Caco-2 (cell line): ENCODE measurements at regions not wholly inside any gene's neighbourhood (a gene's known extent, or its start where the extent isn't known, plus 50 kb on each side); places are given as distances from the start of the nearest gene placed in this dataset.
"Not testable (repeated sequence)": the region's sequence is repeated elsewhere in the genome, so short reads cannot be mapped to it uniquely, and the experiment has no call there.

Source experiments
- BruUV-seq: library from RNA; stranded (reverse); fragments of 400-500 nt; replicated peaks from 2 replicates; lab custom pipeline; 2021; lab: Mats Ljungman, UMichigan
- CTCF ChIA-PET: fragments of 300-600 bp; sonication (Branson Sonifier 250); formaldehyde crosslinking; loops from one replicate; lab custom pipeline; 2022; ENCODE audit warnings: antibody characterized with exemption; lab: Charles Lee
- POLR2A ChIA-PET: fragments of 300-600 bp; sonication (Branson Sonifier 250); formaldehyde crosslinking; loops from one replicate; lab custom pipeline; 2022; ENCODE audit warnings: antibody characterized with exemption; lab: Charles Lee
- DNase-seq, 2 experiments: peaks; one replicate each; pipeline versions ENCODE4 v3.0.0 to v3.0.0-alpha.2; 2020 to 2022
- H3K27me3 ChIP-seq: replicated peaks from 2 replicates; pipeline ENCODE4 v1.6.0; 2011; ENCODE audit warnings: low read length; ENCODE audit not compliant: control insufficient read depth, insufficient read depth
- H3K36me3 ChIP-seq: 2 replicates; pipeline ENCODE4 v1.5.1; 2011; ENCODE audit warnings: low read length; ENCODE audit not compliant: control insufficient read depth, insufficient read depth
- H3K4me1 ChIP-seq: fragments of 250-450 bp; sonication (Bioruptor Pico); 2 replicates; pipeline ENCODE4 v1.5.1; 2020; ENCODE audit warnings: mild to moderate bottlenecking
- H3K4me3 ChIP-seq: 2 replicates; pipeline ENCODE4 v1.5.1; 2011; ENCODE audit warnings: low read depth, mild to moderate bottlenecking, control low read depth, low read length
- H3K9me3 ChIP-seq: fragments of 250-450 bp; sonication (Bioruptor Pico); 2 replicates; pipeline ENCODE4 v1.5.1; 2020; ENCODE audit warnings: mild to moderate bottlenecking, moderate library complexity
- H3K27ac Mint-ChIP-seq: one replicate; pipeline ENCODE4 v1.8.0; 2022; ENCODE audit warnings: mixed read lengths; ENCODE audit not compliant: unreplicated experiment
- H3K27me3 Mint-ChIP-seq: one replicate; pipeline ENCODE4 v1.8.0; 2022; ENCODE audit warnings: mixed read lengths; ENCODE audit not compliant: insufficient read depth, unreplicated experiment
- H3K36me3 Mint-ChIP-seq: one replicate; pipeline ENCODE4 v1.8.0; 2022; ENCODE audit warnings: mild to moderate bottlenecking, mixed read lengths; ENCODE audit not compliant: insufficient read depth, unreplicated experiment
- H3K4me1 Mint-ChIP-seq: one replicate; pipeline ENCODE4 v1.8.0; 2022; ENCODE audit warnings: low read depth, mixed read lengths; ENCODE audit not compliant: unreplicated experiment
- H3K4me3 Mint-ChIP-seq: one replicate; pipeline ENCODE4 v1.8.0; 2022; ENCODE audit warnings: mild to moderate bottlenecking, moderate library complexity, mixed read lengths; ENCODE audit not compliant: unreplicated experiment
- H3K9me3 Mint-ChIP-seq: one replicate; pipeline ENCODE4 v1.8.0; 2022; ENCODE audit warnings: mixed read lengths; ENCODE audit not compliant: unreplicated experiment
- CTCF ChIP-seq, 2 experiments: fragments of 200-600 bp in 1 of 2; IDR thresholded peaks; 1 replicate in 1 of 2; 2 replicates in 1 of 2; pipeline versions ENCODE4 v1.5.1 to v1.8.0; 2011 to 2022; ENCODE audit warnings: antibody characterized with exemption in 1 of 2, control low read depth in 1 of 2, inconsistent platforms in 1 of 2, low read depth in 1 of 2, low read length in 1 of 2, mild to moderate bottlenecking in 1 of 2, moderate library complexity in 1 of 2; ENCODE audit not compliant: insufficient read depth in 1 of 2, severe bottlenecking in 1 of 2, unreplicated experiment in 1 of 2
- intact Hi-C: fragments of 100-400 bp; cut with micrococcal nuclease; formaldehyde crosslinking; loops from one replicate; pipeline ENCODE4 v1.10.0; 2022; ENCODE audit not compliant: unreplicated experiment

- BruUV-seq: no TSS peak
- H3K27me3 Mint-ChIP-seq: peaks cover 16% of the 10 kb centered on the region
- H3K36me3 Mint-ChIP-seq: no peaks in the 10 kb centered on the region
- no peaks in the 10 kb centered on the region for H3K4me1 Mint-ChIP-seq
- H3K27ac Mint-ChIP-seq: no peak overlapping the region
- TF ChIP-seq CTCF (IDR thresholded peaks at IDR 0.05; ENCODE audit: insufficient read depth in 1 of 2, low read depth in 1 of 2, low read length in 1 of 2, severe bottlenecking in 1 of 2, unreplicated experiment in 1 of 2): no peak
- no peak overlapping the region for H3K4me3 Mint-ChIP-seq
- no peak overlapping the region for H3K4me3 ChIP-seq
- H3K9me3 Mint-ChIP-seq: no peaks in the 10 kb centered on the region
- intact Hi-C loops: no loop called here
- no peaks in the 10 kb centered on the region for H3K4me1 ChIP-seq
- no peak for DNase-seq
- no peaks in the 10 kb centered on the region for H3K36me3 ChIP-seq
- CTCF ChIA-PET: no interaction called here
- no peaks in the 10 kb centered on the region for H3K9me3 ChIP-seq
- POLR2A ChIA-PET: no interaction called here
- H3K27me3 ChIP-seq: no peaks in the 10 kb centered on the region
Observed at GRCh38 chr13:60663788-60664187, 266.8 kb downstream of the TDRD3 start.

- Mint-ChIP-seq H3K9me3 (no peaks in the 10 kb centered on the region), H3K4me3 (no peak overlapping the region), H3K27ac (no peak overlapping the region), H3K27me3 (peaks cover 13% of the 10 kb centered on the region), H3K36me3 (no peaks in the 10 kb centered on the region), H3K4me1 (no peaks in the 10 kb centered on the region)
- no TSS peak for BruUV-seq
- ChIA-PET CTCF (interaction anchor here (0.6 kb wide), 1 partner anchor 22 kb away, joined by 3 read pairs; no protein-coding TSS in a partner anchor), POLR2A (no interaction called here)
- no peak for DNase-seq
- no peak for TF ChIP-seq CTCF (IDR thresholded peaks at IDR 0.05; ENCODE audit: insufficient read depth in 1 of 2, low read depth in 1 of 2, low read length in 1 of 2, severe bottlenecking in 1 of 2, unreplicated experiment in 1 of 2)
- Histone ChIP-seq H3K36me3 (no peaks in the 10 kb centered on the region), H3K4me1 (no peaks in the 10 kb centered on the region), H3K9me3 (no peaks in the 10 kb centered on the region), H3K27me3 (no peaks in the 10 kb centered on the region), H3K4me3 (no peak overlapping the region)
- intact Hi-C loops: no loop called here
Observed at GRCh38 chr13:60662595-60662994, 265.6 kb downstream of the TDRD3 start.

GRCh38 chr13:60661521-60661920 lies 264.5 kb downstream of the TDRD3 start:
- intact Hi-C loops: no loop called here
- peaks cover 19% of the 10 kb centered on the region for H3K27me3 Mint-ChIP-seq
- no peak for DNase-seq
- no peak for TF ChIP-seq CTCF (IDR thresholded peaks at IDR 0.05; ENCODE audit: insufficient read depth in 1 of 2, low read depth in 1 of 2, low read length in 1 of 2, severe bottlenecking in 1 of 2, unreplicated experiment in 1 of 2)
- H3K27me3 ChIP-seq: no peaks in the 10 kb centered on the region
- no peak overlapping the region for H3K4me3 Mint-ChIP-seq
- POLR2A ChIA-PET: no interaction called here
- no peak overlapping the region for H3K27ac Mint-ChIP-seq
- no peaks in the 10 kb centered on the region for H3K4me1 ChIP-seq
- BruUV-seq: no TSS peak
- H3K36me3 ChIP-seq: no peaks in the 10 kb centered on the region
- H3K9me3 Mint-ChIP-seq: no peaks in the 10 kb centered on the region
- no peaks in the 10 kb centered on the region for H3K4me1 Mint-ChIP-seq
- H3K36me3 Mint-ChIP-seq: no peaks in the 10 kb centered on the region
- H3K9me3 ChIP-seq: no peaks in the 10 kb centered on the region
- no peak overlapping the region for H3K4me3 ChIP-seq
- CTCF ChIA-PET: no interaction called here

- intact Hi-C loops, CTCF ChIA-PET, H3K4me3 Mint-ChIP-seq, BruUV-seq, H3K9me3 ChIP-seq, H3K36me3 Mint-ChIP-seq, H3K9me3 Mint-ChIP-seq, DNase-seq, H3K4me3 ChIP-seq, H3K36me3 ChIP-seq, POLR2A ChIA-PET, H3K27ac Mint-ChIP-seq, H3K27me3 ChIP-seq, H3K4me1 ChIP-seq, H3K4me1 Mint-ChIP-seq: not testable (repeated sequence)
- H3K27me3 Mint-ChIP-seq: peaks cover 22% of the 10 kb centered on the region
Observed at GRCh38 chr13:60657586-60657985, 260.6 kb downstream of the TDRD3 start.
